Trophoblast cell (in vitro differentiated cells and primary cell): ENCODE measurements at regions not wholly inside any gene's neighbourhood (a gene's known extent, or its start where the extent isn't known, plus 50 kb on each side); places are given as distances from the start of the nearest gene placed in this dataset.

Experiments used
- DNase-seq, 2 donors: peaks; one replicate each; pipeline ENCODE4 v3.0.0-alpha.2; 2016
- H2AFZ ChIP-seq: 2 replicates; pipeline ENCODE4 v1.6.1; 2013; ENCODE audit warnings: low read length, moderate library complexity, mild to moderate bottlenecking; ENCODE audit not compliant: insufficient read depth, poor library complexity
- H2AK5ac ChIP-seq: 2 replicates; pipeline ENCODE4 v1.6.1; 2013; ENCODE audit warnings: mild to moderate bottlenecking, low read length
- H2BK120ac ChIP-seq: 2 replicates; pipeline ENCODE4 v1.6.1; 2013; ENCODE audit warnings: low read length, mild to moderate bottlenecking, moderate library complexity; ENCODE audit not compliant: insufficient read depth, poor library complexity
- H2BK12ac ChIP-seq: 2 replicates; pipeline ENCODE4 v1.6.1; 2013; ENCODE audit warnings: mild to moderate bottlenecking, low read length, moderate library complexity
- H2BK5ac ChIP-seq: 2 replicates; pipeline ENCODE4 v1.6.1; 2013; ENCODE audit warnings: low read length, low read depth, moderate library complexity, mild to moderate bottlenecking; ENCODE audit not compliant: poor library complexity
- H3K14ac ChIP-seq: 2 replicates; pipeline ENCODE4 v1.6.1; 2013; ENCODE audit warnings: mild to moderate bottlenecking, low read length
- H3K18ac ChIP-seq: 2 replicates; pipeline ENCODE4 v1.6.1; 2013; ENCODE audit warnings: mild to moderate bottlenecking, low read length
- H3K23ac ChIP-seq: 2 replicates; pipeline ENCODE4 v1.6.1; 2013; ENCODE audit warnings: low read length
- H3K27ac ChIP-seq: 2 replicates; pipeline ENCODE4 v1.5.1; 2013; ENCODE audit warnings: low read depth, mild to moderate bottlenecking, inconsistent platforms, low read length, moderate library complexity
- H3K27me3 ChIP-seq: 2 replicates; pipeline ENCODE4 v1.6.1; 2013; ENCODE audit warnings: inconsistent platforms, mild to moderate bottlenecking, low read length, moderate library complexity; ENCODE audit not compliant: insufficient read depth
- H3K36me3 ChIP-seq, 2 experiments: 1 replicate in 1 of 2; 2 replicates in 1 of 2; pipeline ENCODE4 v1.6.1; 2013; ENCODE audit warnings: low read length in 2 of 2, mild to moderate bottlenecking in 2 of 2, moderate library complexity in 1 of 2; ENCODE audit not compliant: insufficient read depth in 2 of 2, control insufficient read depth in 1 of 2
- H3K4ac ChIP-seq: 2 replicates; pipeline ENCODE4 v1.6.1; 2013; ENCODE audit warnings: low read depth, mild to moderate bottlenecking, low read length, moderate library complexity
- H3K4me1 ChIP-seq, 2 experiments: 1 replicate in 1 of 2; 2 replicates in 1 of 2; pipeline ENCODE4 v1.6.1; 2013; ENCODE audit warnings: low read length in 2 of 2, mild to moderate bottlenecking in 2 of 2, moderate library complexity in 1 of 2; ENCODE audit not compliant: insufficient read depth in 2 of 2, control insufficient read depth in 1 of 2
- H3K4me2 ChIP-seq: 2 replicates; pipeline ENCODE4 v1.6.1; 2013; ENCODE audit warnings: inconsistent platforms, mild to moderate bottlenecking, low read length, moderate library complexity
- H3K4me3 ChIP-seq: 2 replicates; pipeline ENCODE4 v1.5.1; 2013; ENCODE audit warnings: mild to moderate bottlenecking, low read depth, low read length, inconsistent platforms
- H3K79me1 ChIP-seq: one replicate; pipeline ENCODE4 v1.6.1; 2013; ENCODE audit warnings: low read length
- H3K79me2 ChIP-seq: 2 replicates; pipeline ENCODE4 v1.6.1; 2013; ENCODE audit warnings: low read length, mild to moderate bottlenecking; ENCODE audit not compliant: control insufficient read depth, insufficient read depth, poor library complexity
- H3K9ac ChIP-seq: 2 replicates; pipeline ENCODE4 v1.6.1; 2013; ENCODE audit warnings: mild to moderate bottlenecking, low read length
- H3K9me3 ChIP-seq: 2 replicates; pipeline ENCODE4 v1.6.1; 2013; ENCODE audit warnings: low read depth, mild to moderate bottlenecking, control low read depth, inconsistent platforms, low read length; ENCODE audit not compliant: insufficient read depth
- H4K12ac ChIP-seq: 2 replicates; pipeline ENCODE4 v1.6.1; 2013; ENCODE audit warnings: low read depth, mild to moderate bottlenecking, low read length, moderate library complexity
- H4K8ac ChIP-seq: 2 replicates; pipeline ENCODE4 v1.6.1; 2013; ENCODE audit warnings: low read depth, mild to moderate bottlenecking, low read length, moderate library complexity
- H4K91ac ChIP-seq: one replicate; pipeline ENCODE4 v1.6.1; 2013; ENCODE audit warnings: low read depth, mild to moderate bottlenecking, low read length, moderate library complexity
- WGBS: extraction: QIAGEN DNeasy Blood & Tissue Kit; methylation state at CpG from one replicate; pipeline ENCODE4 v1.1.7; 2013; ENCODE audit warnings: missing lambda C conversion rate; ENCODE audit not compliant: insufficient read length, insufficient coverage; ENCODE audit errors: extremely low coverage; 5-methylcytosine and 5-hydroxymethylcytosine counted together

GRCh38 chr4:81836716-81837115 lies 365.0 kb upstream of the RASGEF1B start:
- Histone ChIP-seq H3K9me3 (no peaks in the 10 kb centered on the region), H3K4me1 (no peaks in the 10 kb centered on the region), H4K12ac (no peak overlapping the region)

GRCh38 chr4:81833576-81833975 lies 361.9 kb upstream of the RASGEF1B start:
- Histone ChIP-seq H3K4ac (no peak overlapping the region), H2BK12ac (no peak overlapping the region), H3K23ac (no peak overlapping the region), H2AK5ac (no peak overlapping the region), H3K27ac (no peak overlapping the region), H2AFZ (no peak overlapping the region), H3K4me3 (no peak overlapping the region), H4K91ac (no peak overlapping the region), H2BK5ac (no peak overlapping the region), H3K79me1 (no peaks in the 10 kb centered on the region), H2BK120ac (no peak overlapping the region), H3K14ac (no peak overlapping the region), H3K79me2 (no peaks in the 10 kb centered on the region), H3K4me2 (no peak overlapping the region), H3K4me1 (no peaks in the 10 kb centered on the region), H3K36me3 (no peaks in the 10 kb centered on the region), H4K8ac (no peak overlapping the region), H3K27me3 (no peaks in the 10 kb centered on the region), H3K9me3 (no peaks in the 10 kb centered on the region), H3K9ac (no peak overlapping the region), H3K18ac (no peak overlapping the region), H4K12ac (no peak overlapping the region)
- no CpG with 5 or more reads among the region's 3 CpGs for WGBS
- no peak for DNase-seq

More at GRCh38 chr4:81836716-81837115, 365.0 kb upstream of the RASGEF1B start:
- Histone ChIP-seq H2BK5ac (no peak overlapping the region), H2BK12ac (no peak overlapping the region), H2AFZ (no peak overlapping the region), H3K36me3 (no peaks in the 10 kb centered on the region), H2AK5ac (no peak overlapping the region), H3K79me2 (no peaks in the 10 kb centered on the region), H3K14ac (no peak overlapping the region), H3K4me3 (no peak overlapping the region), H3K27ac (no peak overlapping the region), H3K4me2 (no peak overlapping the region), H3K27me3 (no peaks in the 10 kb centered on the region), H3K4ac (no peak overlapping the region), H3K18ac (no peak overlapping the region), H3K9ac (no peak overlapping the region), H4K8ac (no peak overlapping the region), H3K79me1 (no peaks in the 10 kb centered on the region), H3K23ac (no peak overlapping the region), H4K91ac (no peak overlapping the region), H2BK120ac (no peak overlapping the region)
- WGBS, result no CpG with 5 or more reads among the region's 1 CpG
- DNase-seq, result no peak

- H2AK5ac ChIP-seq, result no peak overlapping the region
- H3K4me3 ChIP-seq, result no peak overlapping the region
- no peak overlapping the region for H2AFZ ChIP-seq
- no peak overlapping the region for H2BK5ac ChIP-seq
- H3K27ac ChIP-seq, result no peak overlapping the region
- no peak overlapping the region for H3K14ac ChIP-seq
- no peak overlapping the region for H3K18ac ChIP-seq
- no peaks in the 10 kb centered on the region for H3K27me3 ChIP-seq
- no peak overlapping the region for H4K8ac ChIP-seq
- H3K4ac ChIP-seq, result no peak overlapping the region
- WGBS, result no CpG with 5 or more reads among the region's 1 CpG
- H3K23ac ChIP-seq, result no peak overlapping the region
- no peak for DNase-seq
- H3K9me3 ChIP-seq, result no peaks in the 10 kb centered on the region
- H4K91ac ChIP-seq, result no peak overlapping the region
- no peak overlapping the region for H3K9ac ChIP-seq
- H3K4me1 ChIP-seq, result peaks cover 0 to 1% of the 10 kb centered on the region in 2 experiments
- no peaks in the 10 kb centered on the region for H3K36me3 ChIP-seq
- no peak overlapping the region for H3K4me2 ChIP-seq
- H2BK120ac ChIP-seq, result no peak overlapping the region
- H3K79me1 ChIP-seq, result no peaks in the 10 kb centered on the region
- no peaks in the 10 kb centered on the region for H3K79me2 ChIP-seq
- no peak overlapping the region for H2BK12ac ChIP-seq
- H4K12ac ChIP-seq, result no peak overlapping the region
Observed at GRCh38 chr4:81828991-81829390, 357.3 kb upstream of the RASGEF1B start.

- Histone ChIP-seq H3K9me3 (no peaks in the 10 kb centered on the region), H3K27me3 (no peaks in the 10 kb centered on the region), H3K23ac (no peak overlapping the region), H3K18ac (no peak overlapping the region), H3K4me2 (no peak overlapping the region), H3K4me3 (no peak overlapping the region), H4K91ac (no peak overlapping the region), H4K8ac (no peak overlapping the region), H3K14ac (no peak overlapping the region), H2BK12ac (no peak overlapping the region), H3K9ac (no peak overlapping the region), H3K27ac (no peak overlapping the region), H2AFZ (no peak overlapping the region), H2BK120ac (no peak overlapping the region), H3K36me3 (no peaks in the 10 kb centered on the region), H3K79me2 (no peaks in the 10 kb centered on the region), H3K4ac (no peak overlapping the region), H2BK5ac (no peak overlapping the region), H4K12ac (no peak overlapping the region), H3K4me1 (peaks cover 0 to 1% of the 10 kb centered on the region in 2 experiments), H2AK5ac (no peak overlapping the region), H3K79me1 (no peaks in the 10 kb centered on the region)
- DNase-seq, result no peak
- no CpG with 5 or more reads among the region's 4 CpGs for WGBS
Observed at GRCh38 chr4:81827577-81828202, 356.0 kb upstream of the RASGEF1B start.
